Panc1 (cell line): ENCODE measurements at regions not wholly inside any gene's neighbourhood (a gene's known extent, or its start where the extent isn't known, plus 50 kb on each side); places are given as distances from the start of the nearest gene placed in this dataset.

ENCODE experiments used
- ATAC-seq: fragments of 200-7000 bp; cut with Tn5 transposase; 2 replicates; pipeline ENCODE4 v1.9.1; 2020; ENCODE audit warnings: mild to moderate bottlenecking, moderate library complexity
- BruUV-seq: library from RNA; stranded (reverse); fragments of 400-500 nt; replicated peaks from 2 replicates; lab custom pipeline; 2021; lab: Mats Ljungman, UMichigan
- CTCF ChIA-PET: fragments of 300-600 bp; sonication (Branson Sonifier 250); formaldehyde crosslinking; loops from one replicate; lab custom pipeline; 2022; ENCODE audit warnings: antibody characterized with exemption; lab: Charles Lee
- POLR2A ChIA-PET: fragments of 300-600 bp; sonication (Branson Sonifier 250); formaldehyde crosslinking; loops from one replicate; lab custom pipeline; 2022; ENCODE audit warnings: antibody characterized with exemption; lab: Charles Lee
- DNase-seq: peaks from one replicate; pipeline ENCODE4 v3.0.0-alpha.2; 2010; ENCODE audit warnings: low read depth, low spot score
- H3K27ac ChIP-seq: 2 replicates; pipeline ENCODE4 v1.5.1; 2011; ENCODE audit warnings: mild to moderate bottlenecking, low read length, inconsistent platforms
- H3K27me3 ChIP-seq: fragments of 200-500 bp; sonication (Bioruptor generic); 2 replicates; pipeline ENCODE4 v1.6.0; 2014; ENCODE audit warnings: low read length, inconsistent platforms; ENCODE audit not compliant: control insufficient read depth, insufficient read depth
- H3K36me3 ChIP-seq: fragments of 200-500 bp; sonication (Bioruptor generic); 2 replicates; pipeline ENCODE4 v1.5.1; 2014; ENCODE audit warnings: inconsistent platforms, mild to moderate bottlenecking, low read length, moderate library complexity; ENCODE audit not compliant: control insufficient read depth, insufficient read depth
- H3K4me1 ChIP-seq: 2 replicates; pipeline ENCODE4 v1.5.1; 2011; ENCODE audit warnings: inconsistent platforms, mild to moderate bottlenecking, low read length, moderate library complexity; ENCODE audit not compliant: control insufficient read depth, insufficient read depth
- H3K4me3 ChIP-seq, 2 experiments: 2 replicates each; pipeline ENCODE4 v1.5.1; 2011 to 2012; ENCODE audit warnings: low read depth in 2 of 2, low read length in 2 of 2, mild to moderate bottlenecking in 2 of 2, inconsistent platforms in 1 of 2, moderate library complexity in 1 of 2
- H3K9me3 ChIP-seq: fragments of 200-500 bp; sonication (Bioruptor generic); 2 replicates; pipeline ENCODE4 v1.5.1; 2014; ENCODE audit warnings: low read depth, mild to moderate bottlenecking, inconsistent platforms, low read length, moderate library complexity; ENCODE audit not compliant: control insufficient read depth, insufficient read depth
- POLR2AphosphoS5 ChIP-seq: IDR thresholded peaks from 2 replicates; pipeline ENCODE4 v1.6.1; 2012; ENCODE audit warnings: mild to moderate bottlenecking, low read depth, low read length, moderate library complexity
- SIN3A ChIP-seq: IDR thresholded peaks from 2 replicates; pipeline ENCODE4 v1.6.1; 2012; ENCODE audit warnings: low read depth, mild to moderate bottlenecking, low read length, moderate library complexity, borderline replicate concordance; ENCODE audit not compliant: insufficient read depth
- TCF7L2 ChIP-seq: IDR thresholded peaks from 2 replicates; pipeline ENCODE4 v1.6.1; 2011; ENCODE audit warnings: mild to moderate bottlenecking, low read depth, low read length, inconsistent platforms
- in situ Hi-C: cut with HindIII; loops from 2 replicates; pipeline ENCODE4 v1.10.0; 2016; ENCODE audit warnings: low sequenced_read_pairs, low pct_unique_long_range_greater_than_20kb
- intact Hi-C: fragments of 100-400 bp; cut with micrococcal nuclease; formaldehyde crosslinking; loops from one replicate; pipeline ENCODE4 v1.10.0; 2022; ENCODE audit not compliant: unreplicated experiment
- TF ChIP-seq, protein P1 (sequence below), 2 experiments: IDR thresholded peaks; 2 replicates each; pipeline ENCODE4 v1.6.1; 2011 to 2012; ENCODE audit warnings: low read depth in 2 of 2, control low read depth in 1 of 2, low read length in 1 of 2, mild to moderate bottlenecking in 1 of 2, moderate library complexity in 1 of 2; ENCODE audit not compliant: insufficient read depth in 1 of 2
- TF ChIP-seq, protein P2 (sequence below): fragments of 450-650 bp; IDR thresholded peaks from 2 replicates; pipeline ENCODE4 v1.5.1; 2017; ENCODE audit warnings: mild to moderate bottlenecking

DNA sequence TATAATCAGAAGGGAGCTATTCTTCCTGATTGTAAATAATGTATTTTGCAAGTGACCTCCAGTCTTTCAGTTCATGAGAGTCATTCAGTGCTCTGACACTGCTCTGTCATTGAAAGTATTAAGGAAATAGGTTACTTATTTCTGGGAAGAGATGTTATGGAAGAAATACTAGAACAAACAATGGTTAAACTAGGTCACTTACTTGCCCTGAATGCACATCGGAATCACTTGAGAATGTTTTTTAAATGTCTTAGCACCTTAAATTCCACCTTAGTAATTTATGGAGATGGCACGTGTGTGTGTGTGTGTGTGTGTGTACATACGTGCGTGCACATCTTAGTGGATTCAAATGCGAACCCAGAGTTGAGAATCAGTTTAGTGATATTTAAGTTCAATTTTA lies 126.6 kb upstream of the KCNH7 start:
- ATAC-seq = no peak
- no peak for TF ChIP-seq POLR2AphosphoS5
- TF ChIP-seq TCF7L2 = no peak
- TF ChIP-seq, protein P1, sequence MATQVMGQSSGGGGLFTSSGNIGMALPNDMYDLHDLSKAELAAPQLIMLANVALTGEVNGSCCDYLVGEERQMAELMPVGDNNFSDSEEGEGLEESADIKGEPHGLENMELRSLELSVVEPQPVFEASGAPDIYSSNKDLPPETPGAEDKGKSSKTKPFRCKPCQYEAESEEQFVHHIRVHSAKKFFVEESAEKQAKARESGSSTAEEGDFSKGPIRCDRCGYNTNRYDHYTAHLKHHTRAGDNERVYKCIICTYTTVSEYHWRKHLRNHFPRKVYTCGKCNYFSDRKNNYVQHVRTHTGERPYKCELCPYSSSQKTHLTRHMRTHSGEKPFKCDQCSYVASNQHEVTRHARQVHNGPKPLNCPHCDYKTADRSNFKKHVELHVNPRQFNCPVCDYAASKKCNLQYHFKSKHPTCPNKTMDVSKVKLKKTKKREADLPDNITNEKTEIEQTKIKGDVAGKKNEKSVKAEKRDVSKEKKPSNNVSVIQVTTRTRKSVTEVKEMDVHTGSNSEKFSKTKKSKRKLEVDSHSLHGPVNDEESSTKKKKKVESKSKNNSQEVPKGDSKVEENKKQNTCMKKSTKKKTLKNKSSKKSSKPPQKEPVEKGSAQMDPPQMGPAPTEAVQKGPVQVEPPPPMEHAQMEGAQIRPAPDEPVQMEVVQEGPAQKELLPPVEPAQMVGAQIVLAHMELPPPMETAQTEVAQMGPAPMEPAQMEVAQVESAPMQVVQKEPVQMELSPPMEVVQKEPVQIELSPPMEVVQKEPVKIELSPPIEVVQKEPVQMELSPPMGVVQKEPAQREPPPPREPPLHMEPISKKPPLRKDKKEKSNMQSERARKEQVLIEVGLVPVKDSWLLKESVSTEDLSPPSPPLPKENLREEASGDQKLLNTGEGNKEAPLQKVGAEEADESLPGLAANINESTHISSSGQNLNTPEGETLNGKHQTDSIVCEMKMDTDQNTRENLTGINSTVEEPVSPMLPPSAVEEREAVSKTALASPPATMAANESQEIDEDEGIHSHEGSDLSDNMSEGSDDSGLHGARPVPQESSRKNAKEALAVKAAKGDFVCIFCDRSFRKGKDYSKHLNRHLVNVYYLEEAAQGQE (IDR thresholded peaks at IDR 0.05; ENCODE audit: insufficient read depth in 1 of 2, low read depth in 2 of 2, low read length in 1 of 2) = no peak
- TF ChIP-seq, protein P2, sequence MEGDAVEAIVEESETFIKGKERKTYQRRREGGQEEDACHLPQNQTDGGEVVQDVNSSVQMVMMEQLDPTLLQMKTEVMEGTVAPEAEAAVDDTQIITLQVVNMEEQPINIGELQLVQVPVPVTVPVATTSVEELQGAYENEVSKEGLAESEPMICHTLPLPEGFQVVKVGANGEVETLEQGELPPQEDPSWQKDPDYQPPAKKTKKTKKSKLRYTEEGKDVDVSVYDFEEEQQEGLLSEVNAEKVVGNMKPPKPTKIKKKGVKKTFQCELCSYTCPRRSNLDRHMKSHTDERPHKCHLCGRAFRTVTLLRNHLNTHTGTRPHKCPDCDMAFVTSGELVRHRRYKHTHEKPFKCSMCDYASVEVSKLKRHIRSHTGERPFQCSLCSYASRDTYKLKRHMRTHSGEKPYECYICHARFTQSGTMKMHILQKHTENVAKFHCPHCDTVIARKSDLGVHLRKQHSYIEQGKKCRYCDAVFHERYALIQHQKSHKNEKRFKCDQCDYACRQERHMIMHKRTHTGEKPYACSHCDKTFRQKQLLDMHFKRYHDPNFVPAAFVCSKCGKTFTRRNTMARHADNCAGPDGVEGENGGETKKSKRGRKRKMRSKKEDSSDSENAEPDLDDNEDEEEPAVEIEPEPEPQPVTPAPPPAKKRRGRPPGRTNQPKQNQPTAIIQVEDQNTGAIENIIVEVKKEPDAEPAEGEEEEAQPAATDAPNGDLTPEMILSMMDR = no peak
- no peak for TF ChIP-seq SIN3A
- Histone ChIP-seq H3K4me1 (no peaks in the 10 kb centered on the region), H3K27me3 (no peaks in the 10 kb centered on the region), H3K27ac (no peak overlapping the region), H3K36me3 (no peaks in the 10 kb centered on the region), H3K4me3 (no peak overlapping the region), H3K9me3 (no peaks in the 10 kb centered on the region)
- in situ Hi-C loops = no loop called here
- intact Hi-C loops = no loop called here
- POLR2A ChIA-PET = no interaction called here
- DNase-seq = no peak
- no TSS peak for BruUV-seq
- CTCF ChIA-PET = no interaction called here

DNA sequence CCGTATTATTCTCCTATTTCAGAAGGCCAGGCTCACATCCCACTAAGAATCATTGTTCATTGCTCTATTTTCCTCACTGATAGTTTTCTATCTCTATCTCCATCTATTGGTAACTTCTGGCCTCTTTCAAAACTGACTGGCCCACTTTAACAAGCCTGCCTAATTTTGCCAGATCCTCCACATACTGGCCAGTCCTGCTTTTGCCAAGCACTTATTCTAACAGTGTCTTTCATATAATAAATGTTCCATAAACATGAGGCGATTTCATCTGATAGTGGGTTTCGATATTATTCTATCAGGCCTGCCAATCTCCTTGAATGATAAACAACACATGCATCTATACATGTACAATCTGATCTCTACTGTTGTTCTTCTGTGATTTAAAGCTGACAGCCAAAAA lies 125.9 kb upstream of the KCNH7 start:
- TF ChIP-seq POLR2AphosphoS5 (no peak), SIN3A (no peak), TCF7L2 (no peak)
- TF ChIP-seq, protein P1 (IDR thresholded peaks at IDR 0.05; ENCODE audit: insufficient read depth in 1 of 2, low read depth in 2 of 2, low read length in 1 of 2) = no peak
- TF ChIP-seq, protein P2 = no peak
- Histone ChIP-seq H3K27ac (no peak overlapping the region), H3K4me1 (no peaks in the 10 kb centered on the region), H3K9me3 (no peaks in the 10 kb centered on the region), H3K27me3 (no peaks in the 10 kb centered on the region), H3K4me3 (no peak overlapping the region), H3K36me3 (no peaks in the 10 kb centered on the region)
- ChIA-PET CTCF (no interaction called here), POLR2A (no interaction called here)
- no peak for DNase-seq
- in situ Hi-C loops (no loop called here), intact Hi-C loops (no loop called here)
- ATAC-seq = no peak
- BruUV-seq = no TSS peak
